ENCODE measurements at regions not wholly inside any gene's neighbourhood (a gene's known extent, or its start where the extent isn't known, plus 50 kb on each side); places are given as distances from the start of the nearest gene placed in this dataset.

GRCh38 chr15:77901251-77901881, 176.1 kb downstream of the TBC1D2B start:
- TF ChIP-seq CTCF (IDR thresholded peaks at IDR 0.05 in 8 of 11, conservative IDR thresholded peaks at IDR 0.05 in 3 of 11), result no peak
- no peak for TF ChIP-seq POLR2A (IDR thresholded peaks at IDR 0.05)
